ENCODE measurements at regions not wholly inside any gene's neighbourhood (a gene's known extent, or its start where the extent isn't known, plus 50 kb on each side); places are given as distances from the start of the nearest gene placed in this dataset.

GRCh38 chr1:194598098-194598497, 1411.7 kb upstream of the B3GALT2 start:
- FAIRE-seq (no peak), DNase-seq (ENCODE audit: low spot score) (no peak)

- DNase-seq (ENCODE audit: low spot score): no peak
- FAIRE-seq: no peak
These were observed 1399.9 kb upstream of the B3GALT2 start for GRCh38 chr1:194586302-194586701.

GRCh38 chr1:194584052-194584451, 1397.6 kb upstream of the B3GALT2 start:
- no peak for FAIRE-seq

GRCh38 chr1:194570476-194570875, 1384.1 kb upstream of the B3GALT2 start:
- FAIRE-seq (no peak), DNase-seq (ENCODE audit: low spot score) (no peak)

More at GRCh38 chr1:194584052-194584451, 1397.6 kb upstream of the B3GALT2 start:
- no peak for DNase-seq (ENCODE audit: low spot score)

GRCh38 chr1:194568610-194569009, 1382.2 kb upstream of the B3GALT2 start:
- DNase-seq (ENCODE audit: low spot score) (no peak), FAIRE-seq (no peak)

GRCh38 chr1:194548071-194548470, 1361.7 kb upstream of the B3GALT2 start:
- DNase-seq (ENCODE audit: low spot score): no peak
- no peak for FAIRE-seq

GRCh38 chr1:194544012-194544411, 1357.6 kb upstream of the B3GALT2 start:
- DNase-seq (ENCODE audit: low spot score) (no peak), FAIRE-seq (no peak)

- DNase-seq (ENCODE audit: low spot score): no peak
- FAIRE-seq: no peak
These were observed 1352.0 kb upstream of the B3GALT2 start for GRCh38 chr1:194538453-194538852.

- DNase-seq (ENCODE audit: low spot score) (no peak), FAIRE-seq (no peak)
These were observed 1351.1 kb upstream of the B3GALT2 start for GRCh38 chr1:194537521-194537920.

GRCh38 chr1:194535369-194535768, 1349.0 kb upstream of the B3GALT2 start:
- no peak for DNase-seq (ENCODE audit: low spot score)
- FAIRE-seq: no peak

GRCh38 chr1:194534784-194535183, 1348.4 kb upstream of the B3GALT2 start:
- DNase-seq (ENCODE audit: low spot score): no peak
- FAIRE-seq: no peak

GRCh38 chr1:194533641-194534040, 1347.2 kb upstream of the B3GALT2 start:
- peak; percentile 71 for DNase-seq (ENCODE audit: low spot score)

GRCh38 chr1:194517567-194517966, 1331.2 kb upstream of the B3GALT2 start:
- FAIRE-seq (no peak), DNase-seq (ENCODE audit: low spot score) (no peak)

More at GRCh38 chr1:194533641-194534040, 1347.2 kb upstream of the B3GALT2 start:
- peak; percentile 91 for FAIRE-seq

GRCh38 chr1:194515916-194516315, 1329.5 kb upstream of the B3GALT2 start:
- no peak for DNase-seq (ENCODE audit: low spot score)
- no peak for FAIRE-seq

- FAIRE-seq (no peak), DNase-seq (ENCODE audit: low spot score) (no peak)
These were observed 1326.5 kb upstream of the B3GALT2 start for GRCh38 chr1:194512957-194513356.

- FAIRE-seq (no peak), DNase-seq (ENCODE audit: low spot score) (no peak)
These were observed 1325.9 kb upstream of the B3GALT2 start for GRCh38 chr1:194512345-194512744.

GRCh38 chr1:194503209-194503608, 1316.8 kb upstream of the B3GALT2 start:
- no peak for DNase-seq (ENCODE audit: low spot score)
- FAIRE-seq: no peak

GRCh38 chr1:194495434-194495833, 1309.0 kb upstream of the B3GALT2 start:
- FAIRE-seq (no peak), DNase-seq (ENCODE audit: low spot score) (no peak)

- no peak for DNase-seq (ENCODE audit: low spot score)
- no peak for FAIRE-seq
These were observed 1300.8 kb upstream of the B3GALT2 start for GRCh38 chr1:194487172-194487571.

- FAIRE-seq (no peak), DNase-seq (ENCODE audit: low spot score) (no peak)
These were observed 1299.0 kb upstream of the B3GALT2 start for GRCh38 chr1:194485432-194485831.

- no peak for DNase-seq (ENCODE audit: low spot score)
- FAIRE-seq: no peak
These were observed 1292.3 kb upstream of the B3GALT2 start for GRCh38 chr1:194478731-194479130.

- FAIRE-seq: no peak
- no peak for DNase-seq (ENCODE audit: low spot score)
These were observed 1291.5 kb upstream of the B3GALT2 start for GRCh38 chr1:194477908-194478307.

GRCh38 chr1:194476872-194477271, 1290.5 kb upstream of the B3GALT2 start:
- DNase-seq (ENCODE audit: low spot score) (no peak), FAIRE-seq (no peak)

GRCh38 chr1:194476351-194476750, 1289.9 kb upstream of the B3GALT2 start:
- FAIRE-seq: no peak
- DNase-seq (ENCODE audit: low spot score): no peak

All from RCC 7860 (cell line).